OCI-LY1 (cell line): ENCODE measurements at regions not wholly inside any gene's neighbourhood (a gene's known extent, or its start where the extent isn't known, plus 50 kb on each side); places are given as distances from the start of the nearest gene placed in this dataset.

Experiments
- H2AFZ ChIP-seq: fragments of 200-600 bp; sonication (generic), shearing (Covaris generic); 2 replicates; pipeline ENCODE4 v1.6.0; 2014; ENCODE audit warnings: antibody characterized with exemption, mild to moderate bottlenecking, low read length
- H3F3A ChIP-seq: fragments of 200-600 bp; sonication (generic), shearing (Covaris generic); 2 replicates; pipeline ENCODE4 v1.6.0; 2014; ENCODE audit warnings: mild to moderate bottlenecking, antibody characterized with exemption, low read length, moderate library complexity; ENCODE audit not compliant: insufficient read depth
- H3K27ac ChIP-seq: fragments of 200-600 bp; sonication (generic); 2 replicates; pipeline ENCODE4 v1.5.1; 2014; ENCODE audit warnings: low read length, mixed run types, mild to moderate bottlenecking, low read depth; ENCODE audit not compliant: poor library complexity, severe bottlenecking
- H3K27me3 ChIP-seq: fragments of 200-600 bp; sonication (generic); 2 replicates; pipeline ENCODE4 v1.6.0; 2014; ENCODE audit warnings: antibody characterized with exemption, mild to moderate bottlenecking, low read length, moderate library complexity; ENCODE audit not compliant: insufficient read depth
- H3K36me3 ChIP-seq: fragments of 200-600 bp; sonication (generic); 2 replicates; pipeline ENCODE4 v1.6.1; 2014; ENCODE audit warnings: mild to moderate bottlenecking, antibody characterized with exemption, low read length, moderate library complexity, mixed read lengths; ENCODE audit not compliant: insufficient read depth
- H3K4me1 ChIP-seq: fragments of 200-600 bp; sonication (generic); 2 replicates; pipeline ENCODE4 v1.5.1; 2014; ENCODE audit warnings: mild to moderate bottlenecking, low read length, moderate library complexity; ENCODE audit not compliant: insufficient read depth, severe bottlenecking
- H3K4me2 ChIP-seq: fragments of 200-600 bp; sonication (generic), shearing (Covaris generic); 2 replicates; pipeline ENCODE4 v1.6.1; 2014; ENCODE audit warnings: low read length
- H3K4me3 ChIP-seq: fragments of 200-600 bp; sonication (generic); 2 replicates; pipeline ENCODE4 v1.5.1; 2014; ENCODE audit warnings: low read length, low read depth, mild to moderate bottlenecking, mixed read lengths; ENCODE audit not compliant: poor library complexity, severe bottlenecking
- H3K79me2 ChIP-seq: fragments of 200-600 bp; shearing (Covaris generic); 2 replicates; pipeline ENCODE4 v1.6.1; 2016; ENCODE audit warnings: mixed run types, low read length, mixed read lengths; ENCODE audit not compliant: insufficient read depth
- H3K9ac ChIP-seq: fragments of 200-600 bp; sonication (generic), shearing (Covaris generic); 2 replicates; pipeline ENCODE4 v1.6.1; 2014; ENCODE audit warnings: mild to moderate bottlenecking, low read length, mixed read lengths
- H3K9me2 ChIP-seq: fragments of 200-600 bp; sonication (generic), shearing (Covaris generic); 2 replicates; pipeline ENCODE4 v1.6.1; 2014; ENCODE audit warnings: low read depth, mild to moderate bottlenecking, low read length, mixed read lengths
- H3K9me3 ChIP-seq: fragments of 200-600 bp; shearing (Covaris generic); 2 replicates; pipeline ENCODE4 v1.6.1; 2014; ENCODE audit warnings: low read length, mixed read lengths
- H4K20me1 ChIP-seq: fragments of 200-600 bp; sonication (generic), shearing (Covaris generic); 2 replicates; pipeline ENCODE4 v1.6.0; 2016; ENCODE audit warnings: mild to moderate bottlenecking, low read length; ENCODE audit not compliant: insufficient read depth
- CTCF ChIP-seq: fragments of 200-600 bp; sonication (generic), shearing (Covaris generic); IDR thresholded peaks from 2 replicates; pipeline ENCODE4 v1.5.1; 2017; ENCODE audit warnings: mild to moderate bottlenecking, antibody characterized with exemption, low read length, moderate library complexity, mixed read lengths
- EZH2 ChIP-seq: fragments of 200-600 bp; sonication (generic), shearing (Covaris generic); IDR thresholded peaks from 2 replicates; pipeline ENCODE4 v1.8.0; 2017; ENCODE audit warnings: borderline replicate concordance, mixed run types, mild to moderate bottlenecking, antibody characterized with exemption, low read length, moderate library complexity, mixed read lengths

DNA sequence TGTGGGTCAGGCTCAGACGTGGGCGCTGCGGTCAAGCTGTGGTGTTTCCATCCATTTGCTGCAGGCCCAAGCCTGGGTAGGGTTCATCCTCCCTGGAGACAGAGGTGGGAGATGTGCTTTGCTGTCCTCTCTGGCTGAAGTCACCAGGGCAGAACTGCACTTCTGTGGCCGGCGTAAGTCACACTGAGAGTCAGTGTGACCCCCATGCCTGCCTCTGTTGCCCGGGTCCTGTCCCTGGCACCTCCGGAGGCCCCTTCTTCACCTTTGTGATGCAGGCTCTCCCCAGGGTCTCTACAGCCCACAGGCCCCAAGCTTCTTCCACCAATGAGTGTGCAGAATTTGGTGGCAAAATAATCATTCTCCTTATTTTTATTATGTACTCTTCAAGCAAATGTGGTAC lies 53.8 kb upstream of the DACT2 start:
- Histone ChIP-seq H3K4me3 (no peak overlapping the region), H3F3A (no peaks in the 10 kb centered on the region), H3K9me3 (no peaks in the 10 kb centered on the region), H2AFZ (no peak overlapping the region), H3K9me2 (no peaks in the 10 kb centered on the region), H3K9ac (no peak overlapping the region), H3K4me2 (no peak overlapping the region), H3K27ac (no peak overlapping the region), H4K20me1 (no peaks in the 10 kb centered on the region), H3K36me3 (no peaks in the 10 kb centered on the region), H3K4me1 (no peaks in the 10 kb centered on the region), H3K79me2 (no peaks in the 10 kb centered on the region), H3K27me3 (no peaks in the 10 kb centered on the region)
- TF ChIP-seq CTCF (no peak), EZH2 (no peak)

- Histone ChIP-seq H3K36me3 (no peaks in the 10 kb centered on the region), H3K4me1 (no peaks in the 10 kb centered on the region), H3K9me3 (no peaks in the 10 kb centered on the region), H2AFZ (no peak overlapping the region), H3K4me3 (no peak overlapping the region), H3K9ac (no peak overlapping the region), H3K27ac (no peak overlapping the region), H3K9me2 (no peaks in the 10 kb centered on the region), H3K27me3 (no peaks in the 10 kb centered on the region), H3K79me2 (no peaks in the 10 kb centered on the region), H3K4me2 (no peak overlapping the region), H3F3A (no peaks in the 10 kb centered on the region), H4K20me1 (no peaks in the 10 kb centered on the region)
- no peak for TF ChIP-seq CTCF
These were observed 54.5 kb upstream of the DACT2 start for GRCh38 chr6:168374051-168374502.

DNA sequence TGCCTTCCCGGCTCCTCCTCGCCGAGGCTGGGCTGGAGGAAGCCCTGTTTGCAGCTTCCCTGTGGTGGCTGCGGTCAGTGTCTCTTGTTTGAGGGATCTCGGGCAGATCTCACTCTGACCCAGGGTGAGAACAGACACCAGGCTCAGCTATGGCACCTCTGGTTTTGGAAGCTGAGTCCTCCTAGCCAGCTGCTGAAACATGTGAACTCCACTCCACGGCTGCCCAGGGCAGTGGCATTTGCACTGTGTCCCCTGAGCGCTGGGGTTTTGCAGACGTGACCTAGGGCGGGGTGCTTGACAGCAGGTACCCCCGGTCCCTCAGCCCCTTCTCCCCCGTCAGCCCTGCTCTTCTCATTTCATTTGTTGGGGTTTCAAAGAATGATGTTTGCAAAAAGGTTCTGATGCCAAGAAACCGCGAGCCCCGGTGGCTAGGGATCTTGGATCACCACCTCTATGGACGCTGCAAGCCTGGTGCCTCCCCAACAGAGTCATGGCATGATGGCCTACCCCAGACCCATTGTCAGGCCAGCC lies 55.0 kb upstream of the DACT2 start:
- no peaks in the 10 kb centered on the region for H4K20me1 ChIP-seq
- no peak overlapping the region for H2AFZ ChIP-seq
- no peaks in the 10 kb centered on the region for H3K27me3 ChIP-seq
- H3K27ac ChIP-seq = no peak overlapping the region
- no peaks in the 10 kb centered on the region for H3F3A ChIP-seq
- no peaks in the 10 kb centered on the region for H3K4me1 ChIP-seq
- H3K9me2 ChIP-seq = no peaks in the 10 kb centered on the region
- no peak overlapping the region for H3K4me2 ChIP-seq
- no peaks in the 10 kb centered on the region for H3K9me3 ChIP-seq
- no peak overlapping the region for H3K4me3 ChIP-seq
- no peaks in the 10 kb centered on the region for H3K36me3 ChIP-seq
- H3K9ac ChIP-seq = no peak overlapping the region
- no peaks in the 10 kb centered on the region for H3K79me2 ChIP-seq
- no peak for TF ChIP-seq EZH2
- TF ChIP-seq CTCF = no peak
